OCI-LY1 (cell line): ENCODE measurements at regions not wholly inside any gene's neighbourhood (a gene's known extent, or its start where the extent isn't known, plus 50 kb on each side); places are given as distances from the start of the nearest gene placed in this dataset.
"Not testable (repeated sequence)": the region's sequence is repeated elsewhere in the genome, so short reads cannot be mapped to it uniquely, and the experiment has no call there.

Source experiments
- H2AFZ ChIP-seq: fragments of 200-600 bp; sonication (generic), shearing (Covaris generic); 2 replicates; pipeline ENCODE4 v1.6.0; 2014; ENCODE audit warnings: antibody characterized with exemption, mild to moderate bottlenecking, low read length
- H3F3A ChIP-seq: fragments of 200-600 bp; sonication (generic), shearing (Covaris generic); 2 replicates; pipeline ENCODE4 v1.6.0; 2014; ENCODE audit warnings: mild to moderate bottlenecking, antibody characterized with exemption, low read length, moderate library complexity; ENCODE audit not compliant: insufficient read depth
- H3K27ac ChIP-seq: fragments of 200-600 bp; sonication (generic); 2 replicates; pipeline ENCODE4 v1.5.1; 2014; ENCODE audit warnings: low read length, mixed run types, mild to moderate bottlenecking, low read depth; ENCODE audit not compliant: poor library complexity, severe bottlenecking
- H3K27me3 ChIP-seq: fragments of 200-600 bp; sonication (generic); 2 replicates; pipeline ENCODE4 v1.6.0; 2014; ENCODE audit warnings: antibody characterized with exemption, mild to moderate bottlenecking, low read length, moderate library complexity; ENCODE audit not compliant: insufficient read depth
- H3K36me3 ChIP-seq: fragments of 200-600 bp; sonication (generic); 2 replicates; pipeline ENCODE4 v1.6.1; 2014; ENCODE audit warnings: mild to moderate bottlenecking, antibody characterized with exemption, low read length, moderate library complexity, mixed read lengths; ENCODE audit not compliant: insufficient read depth
- H3K4me1 ChIP-seq: fragments of 200-600 bp; sonication (generic); 2 replicates; pipeline ENCODE4 v1.5.1; 2014; ENCODE audit warnings: mild to moderate bottlenecking, low read length, moderate library complexity; ENCODE audit not compliant: insufficient read depth, severe bottlenecking
- H3K4me2 ChIP-seq: fragments of 200-600 bp; sonication (generic), shearing (Covaris generic); 2 replicates; pipeline ENCODE4 v1.6.1; 2014; ENCODE audit warnings: low read length
- H3K4me3 ChIP-seq: fragments of 200-600 bp; sonication (generic); 2 replicates; pipeline ENCODE4 v1.5.1; 2014; ENCODE audit warnings: low read length, low read depth, mild to moderate bottlenecking, mixed read lengths; ENCODE audit not compliant: poor library complexity, severe bottlenecking
- H3K79me2 ChIP-seq: fragments of 200-600 bp; shearing (Covaris generic); 2 replicates; pipeline ENCODE4 v1.6.1; 2016; ENCODE audit warnings: mixed run types, low read length, mixed read lengths; ENCODE audit not compliant: insufficient read depth
- H3K9ac ChIP-seq: fragments of 200-600 bp; sonication (generic), shearing (Covaris generic); 2 replicates; pipeline ENCODE4 v1.6.1; 2014; ENCODE audit warnings: mild to moderate bottlenecking, low read length, mixed read lengths
- H3K9me2 ChIP-seq: fragments of 200-600 bp; sonication (generic), shearing (Covaris generic); 2 replicates; pipeline ENCODE4 v1.6.1; 2014; ENCODE audit warnings: low read depth, mild to moderate bottlenecking, low read length, mixed read lengths
- H3K9me3 ChIP-seq: fragments of 200-600 bp; shearing (Covaris generic); 2 replicates; pipeline ENCODE4 v1.6.1; 2014; ENCODE audit warnings: low read length, mixed read lengths
- H4K20me1 ChIP-seq: fragments of 200-600 bp; sonication (generic), shearing (Covaris generic); 2 replicates; pipeline ENCODE4 v1.6.0; 2016; ENCODE audit warnings: mild to moderate bottlenecking, low read length; ENCODE audit not compliant: insufficient read depth
- EZH2 ChIP-seq: fragments of 200-600 bp; sonication (generic), shearing (Covaris generic); IDR thresholded peaks from 2 replicates; pipeline ENCODE4 v1.8.0; 2017; ENCODE audit warnings: borderline replicate concordance, mixed run types, mild to moderate bottlenecking, antibody characterized with exemption, low read length, moderate library complexity, mixed read lengths
- TF ChIP-seq, protein P1 (sequence below): fragments of 200-600 bp; sonication (generic), shearing (Covaris generic); IDR thresholded peaks from 2 replicates; pipeline ENCODE4 v1.5.1; 2017; ENCODE audit warnings: mild to moderate bottlenecking, antibody characterized with exemption, low read length, moderate library complexity, mixed read lengths

DNA sequence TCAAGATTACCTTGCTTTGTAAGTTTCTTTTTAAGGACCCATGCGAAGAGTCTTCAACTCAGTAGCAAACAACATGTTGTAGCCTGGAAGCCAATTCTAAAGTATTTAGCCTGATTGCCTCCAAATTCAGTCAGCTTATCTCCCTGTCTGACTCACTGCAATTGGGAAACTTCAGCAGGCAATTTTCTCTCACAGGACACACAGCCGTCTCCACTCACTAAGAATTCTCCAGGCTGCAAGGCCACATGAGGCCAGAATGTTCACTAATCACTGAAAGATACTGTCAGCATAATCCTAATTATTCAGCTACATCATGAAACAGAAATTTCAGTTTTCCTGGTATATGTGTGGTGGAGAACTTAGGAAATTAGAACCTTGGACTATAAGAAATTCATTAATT lies 78.1 kb upstream of the PDE1A start:
- no peak overlapping the region for H3K4me3 ChIP-seq
- H3K9me3 ChIP-seq: no peaks in the 10 kb centered on the region
- no peaks in the 10 kb centered on the region for H4K20me1 ChIP-seq
- H3K27ac ChIP-seq: no peak overlapping the region
- no peak overlapping the region for H2AFZ ChIP-seq
- no peaks in the 10 kb centered on the region for H3K4me1 ChIP-seq
- TF ChIP-seq, protein P1, sequence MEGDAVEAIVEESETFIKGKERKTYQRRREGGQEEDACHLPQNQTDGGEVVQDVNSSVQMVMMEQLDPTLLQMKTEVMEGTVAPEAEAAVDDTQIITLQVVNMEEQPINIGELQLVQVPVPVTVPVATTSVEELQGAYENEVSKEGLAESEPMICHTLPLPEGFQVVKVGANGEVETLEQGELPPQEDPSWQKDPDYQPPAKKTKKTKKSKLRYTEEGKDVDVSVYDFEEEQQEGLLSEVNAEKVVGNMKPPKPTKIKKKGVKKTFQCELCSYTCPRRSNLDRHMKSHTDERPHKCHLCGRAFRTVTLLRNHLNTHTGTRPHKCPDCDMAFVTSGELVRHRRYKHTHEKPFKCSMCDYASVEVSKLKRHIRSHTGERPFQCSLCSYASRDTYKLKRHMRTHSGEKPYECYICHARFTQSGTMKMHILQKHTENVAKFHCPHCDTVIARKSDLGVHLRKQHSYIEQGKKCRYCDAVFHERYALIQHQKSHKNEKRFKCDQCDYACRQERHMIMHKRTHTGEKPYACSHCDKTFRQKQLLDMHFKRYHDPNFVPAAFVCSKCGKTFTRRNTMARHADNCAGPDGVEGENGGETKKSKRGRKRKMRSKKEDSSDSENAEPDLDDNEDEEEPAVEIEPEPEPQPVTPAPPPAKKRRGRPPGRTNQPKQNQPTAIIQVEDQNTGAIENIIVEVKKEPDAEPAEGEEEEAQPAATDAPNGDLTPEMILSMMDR: no peak
- H3K36me3 ChIP-seq: no peaks in the 10 kb centered on the region
- H3K27me3 ChIP-seq: no peaks in the 10 kb centered on the region
- H3K79me2 ChIP-seq: no peaks in the 10 kb centered on the region
- H3F3A ChIP-seq: no peaks in the 10 kb centered on the region
- no peaks in the 10 kb centered on the region for H3K9me2 ChIP-seq
- no peak overlapping the region for H3K4me2 ChIP-seq
- no peak overlapping the region for H3K9ac ChIP-seq

DNA sequence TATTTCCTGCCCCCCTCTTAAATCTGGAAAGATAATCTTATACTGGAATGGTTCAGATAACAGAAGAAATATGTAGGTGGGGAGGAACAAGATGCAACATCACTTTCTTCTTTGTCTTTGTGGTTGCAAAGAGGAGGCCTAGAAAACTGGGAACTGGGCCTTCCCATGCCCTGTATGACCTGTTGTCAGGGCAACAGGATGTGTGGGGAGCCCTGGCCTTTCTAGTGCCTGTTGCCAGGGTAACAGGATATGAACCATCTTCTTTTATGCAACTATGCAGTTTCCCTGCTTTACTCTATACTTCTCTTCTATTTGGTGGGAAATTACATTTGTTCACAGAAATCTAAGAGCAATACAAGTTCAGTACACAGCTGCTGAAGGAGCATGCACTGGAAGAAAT lies 79.8 kb upstream of the PDE1A start:
- no peaks in the 10 kb centered on the region for H3K79me2 ChIP-seq

DNA sequence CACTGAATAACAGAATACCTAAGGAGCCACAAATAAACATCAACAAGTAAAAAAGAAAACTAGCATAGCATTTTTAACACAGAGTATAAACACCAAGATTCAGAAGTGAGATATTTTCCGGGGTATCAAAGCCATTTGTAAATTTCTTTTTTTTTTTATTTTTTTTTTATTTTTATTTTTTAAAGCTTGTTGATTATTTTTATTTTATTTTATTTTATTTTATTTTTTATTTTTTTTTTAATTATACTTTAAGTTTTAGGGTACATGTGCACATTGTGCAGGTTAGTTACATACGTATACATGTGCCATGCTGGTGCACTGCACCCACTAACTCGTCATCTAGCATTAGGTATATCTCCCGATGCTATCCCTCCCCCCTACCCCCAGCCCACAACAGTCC lies 81.7 kb upstream of the PDE1A start:
- H4K20me1 ChIP-seq, H2AFZ ChIP-seq, H3K4me2 ChIP-seq, H3K27me3 ChIP-seq, H3K9me2 ChIP-seq, H3K27ac ChIP-seq, H3K9ac ChIP-seq, H3K9me3 ChIP-seq, H3K4me3 ChIP-seq, H3F3A ChIP-seq, H3K79me2 ChIP-seq, H3K4me1 ChIP-seq, H3K36me3 ChIP-seq: not testable (repeated sequence)

More for the DNA sequence above, 79.8 kb upstream of the PDE1A start:
- Histone ChIP-seq H3K27ac (no peak overlapping the region), H3K27me3 (no peaks in the 10 kb centered on the region), H2AFZ (no peak overlapping the region), H3F3A (no peaks in the 10 kb centered on the region), H3K9ac (no peak overlapping the region), H3K9me2 (no peaks in the 10 kb centered on the region), H3K9me3 (no peaks in the 10 kb centered on the region), H3K4me1 (no peaks in the 10 kb centered on the region), H4K20me1 (no peaks in the 10 kb centered on the region), H3K4me2 (no peak overlapping the region), H3K36me3 (no peaks in the 10 kb centered on the region), H3K4me3 (no peak overlapping the region)
- no peak for TF ChIP-seq EZH2

DNA sequence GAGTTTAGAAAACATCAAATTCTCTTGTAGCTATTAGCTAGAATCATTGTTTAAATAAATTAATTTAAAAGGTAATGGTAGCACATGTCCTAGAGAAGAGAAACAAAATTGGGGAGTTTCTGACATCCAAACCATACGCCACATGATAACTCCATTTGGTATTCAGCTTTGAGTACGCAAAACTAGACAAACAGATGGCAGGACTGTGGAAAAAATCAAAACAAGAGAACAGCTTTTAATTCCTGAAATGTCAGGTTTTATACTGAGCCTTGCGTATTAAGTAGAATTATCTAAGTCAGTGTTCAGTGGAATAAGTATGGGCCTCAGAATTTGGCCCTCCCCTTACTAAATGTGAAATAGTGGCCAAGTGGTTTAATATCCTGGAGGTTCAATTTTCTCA lies 82.4 kb upstream of the PDE1A start:
- TF ChIP-seq EZH2: no peak
- TF ChIP-seq, protein P1: no peak
- no peaks in the 10 kb centered on the region for H3K4me1 ChIP-seq
- H3K9ac ChIP-seq: no peak overlapping the region
- no peaks in the 10 kb centered on the region for H3K9me2 ChIP-seq
- H2AFZ ChIP-seq: no peak overlapping the region
- H3K4me3 ChIP-seq: no peak overlapping the region
- no peak overlapping the region for H3K27ac ChIP-seq
- no peaks in the 10 kb centered on the region for H3K27me3 ChIP-seq
- H3K36me3 ChIP-seq: no peaks in the 10 kb centered on the region
- H3K9me3 ChIP-seq: no peaks in the 10 kb centered on the region
- H4K20me1 ChIP-seq: no peaks in the 10 kb centered on the region
- no peaks in the 10 kb centered on the region for H3K79me2 ChIP-seq
- H3F3A ChIP-seq: no peaks in the 10 kb centered on the region
- H3K4me2 ChIP-seq: no peak overlapping the region
